Breast epithelium (tissue), 3 donors: ENCODE measurements at regions not wholly inside any gene's neighbourhood (a gene's known extent, or its start where the extent isn't known, plus 50 kb on each side); places are given as distances from the start of the nearest gene placed in this dataset.
"Not testable (repeated sequence)": the region's sequence is repeated elsewhere in the genome, so short reads cannot be mapped to it uniquely, and the experiment has no call there.

Experiments
- CTCF ChIP-seq, 3 donors: fragments of 450-650 bp; IDR thresholded peaks; one replicate each; pipeline ENCODE4 v1.5.1; 2016 to 2017; ENCODE audit warnings: antibody characterized with exemption in 3 of 3, mild to moderate bottlenecking in 3 of 3, moderate library complexity in 3 of 3
- POLR2AphosphoS5 ChIP-seq, 3 donors: sonication (generic); formaldehyde crosslinking; IDR thresholded peaks; one replicate each; pipeline ENCODE4 v1.6.1; 2017; ENCODE audit warnings: antibody characterized with exemption in 3 of 3

- not testable (repeated sequence) for TF ChIP-seq CTCF, POLR2AphosphoS5 (IDR thresholded peaks at IDR 0.05)
These were observed 530.0 kb downstream of the LRRIQ3 start for GRCh38 chr1:73667959-73668358.
